GM23338 (cell line): ENCODE measurements at regions not wholly inside any gene's neighbourhood (a gene's known extent, or its start where the extent isn't known, plus 50 kb on each side); places are given as distances from the start of the nearest gene placed in this dataset.

Experiments
- CREB1 ChIP-seq: fragments of 250-450 bp; sonication (Bioruptor Pico); IDR thresholded peaks from 2 replicates; pipeline ENCODE4 v1.5.0; 2020; ENCODE audit warnings: low read depth, mild to moderate bottlenecking, moderate library complexity
- EZH2 ChIP-seq: fragments of 200-600 bp; sonication (generic); IDR thresholded peaks from one replicate; pipeline ENCODE4 v1.8.0; 2017; ENCODE audit warnings: antibody characterized with exemption, mild to moderate bottlenecking, low read depth; ENCODE audit not compliant: unreplicated experiment
- JUNB ChIP-seq: IDR thresholded peaks from one replicate; pipeline ENCODE4 v1.6.1; 2016; ENCODE audit warnings: antibody characterized with exemption; ENCODE audit not compliant: unreplicated experiment
- NANOG ChIP-seq: IDR thresholded peaks from 2 replicates; pipeline ENCODE4 v1.6.1; 2016; ENCODE audit warnings: antibody characterized with exemption, borderline replicate concordance
- TF ChIP-seq, protein P1 (sequence below), 2 experiments: fragments of 200-600 bp in 1 of 2; sonication (generic) in 1 of 2; conservative IDR thresholded peaks; 2 replicates each; pipeline versions ENCODE4 v1.5.1 to v1.6.1; 2016 to 2017; ENCODE audit warnings: antibody characterized with exemption in 2 of 2, low read depth in 2 of 2, mild to moderate bottlenecking in 2 of 2, moderate library complexity in 1 of 2
- TF ChIP-seq, protein P2 (sequence below): IDR thresholded peaks from one replicate; pipeline ENCODE4 v1.6.1; 2018; ENCODE audit warnings: antibody characterized with exemption; ENCODE audit not compliant: unreplicated experiment

DNA sequence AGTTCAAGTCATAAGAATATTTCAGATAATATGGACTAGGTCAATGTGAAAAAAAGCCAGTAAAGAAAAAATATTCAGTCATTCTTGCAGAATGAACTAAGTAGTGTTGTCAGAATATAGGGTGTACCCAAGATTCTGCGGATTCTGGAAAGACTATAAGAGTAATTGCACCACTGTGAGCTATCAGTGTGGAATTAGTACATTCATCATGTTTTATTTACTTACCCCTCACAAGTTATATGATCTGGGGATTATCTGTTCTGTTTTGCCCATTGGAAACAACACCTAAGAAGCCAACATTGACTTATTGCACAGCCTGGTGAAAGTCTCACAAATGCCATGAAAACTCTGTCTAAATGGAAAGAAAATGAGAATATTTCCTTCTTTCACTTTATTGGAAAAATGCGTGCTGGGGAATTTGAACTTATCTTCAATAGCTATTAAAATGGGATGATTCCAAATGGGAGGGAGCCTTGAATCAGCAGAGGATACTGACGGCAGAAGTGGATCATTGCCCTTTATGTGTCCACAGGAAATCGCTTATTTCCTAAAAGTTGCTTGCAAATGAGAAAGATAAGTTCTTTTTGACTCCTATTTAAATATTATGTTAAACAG lies 563.3 kb upstream of the POM121L12 start:
- TF ChIP-seq, protein P1, sequence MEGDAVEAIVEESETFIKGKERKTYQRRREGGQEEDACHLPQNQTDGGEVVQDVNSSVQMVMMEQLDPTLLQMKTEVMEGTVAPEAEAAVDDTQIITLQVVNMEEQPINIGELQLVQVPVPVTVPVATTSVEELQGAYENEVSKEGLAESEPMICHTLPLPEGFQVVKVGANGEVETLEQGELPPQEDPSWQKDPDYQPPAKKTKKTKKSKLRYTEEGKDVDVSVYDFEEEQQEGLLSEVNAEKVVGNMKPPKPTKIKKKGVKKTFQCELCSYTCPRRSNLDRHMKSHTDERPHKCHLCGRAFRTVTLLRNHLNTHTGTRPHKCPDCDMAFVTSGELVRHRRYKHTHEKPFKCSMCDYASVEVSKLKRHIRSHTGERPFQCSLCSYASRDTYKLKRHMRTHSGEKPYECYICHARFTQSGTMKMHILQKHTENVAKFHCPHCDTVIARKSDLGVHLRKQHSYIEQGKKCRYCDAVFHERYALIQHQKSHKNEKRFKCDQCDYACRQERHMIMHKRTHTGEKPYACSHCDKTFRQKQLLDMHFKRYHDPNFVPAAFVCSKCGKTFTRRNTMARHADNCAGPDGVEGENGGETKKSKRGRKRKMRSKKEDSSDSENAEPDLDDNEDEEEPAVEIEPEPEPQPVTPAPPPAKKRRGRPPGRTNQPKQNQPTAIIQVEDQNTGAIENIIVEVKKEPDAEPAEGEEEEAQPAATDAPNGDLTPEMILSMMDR (conservative IDR thresholded peaks at IDR 0.05; ENCODE audit: low read depth in 2 of 2), result no peak
- TF ChIP-seq, protein P2, sequence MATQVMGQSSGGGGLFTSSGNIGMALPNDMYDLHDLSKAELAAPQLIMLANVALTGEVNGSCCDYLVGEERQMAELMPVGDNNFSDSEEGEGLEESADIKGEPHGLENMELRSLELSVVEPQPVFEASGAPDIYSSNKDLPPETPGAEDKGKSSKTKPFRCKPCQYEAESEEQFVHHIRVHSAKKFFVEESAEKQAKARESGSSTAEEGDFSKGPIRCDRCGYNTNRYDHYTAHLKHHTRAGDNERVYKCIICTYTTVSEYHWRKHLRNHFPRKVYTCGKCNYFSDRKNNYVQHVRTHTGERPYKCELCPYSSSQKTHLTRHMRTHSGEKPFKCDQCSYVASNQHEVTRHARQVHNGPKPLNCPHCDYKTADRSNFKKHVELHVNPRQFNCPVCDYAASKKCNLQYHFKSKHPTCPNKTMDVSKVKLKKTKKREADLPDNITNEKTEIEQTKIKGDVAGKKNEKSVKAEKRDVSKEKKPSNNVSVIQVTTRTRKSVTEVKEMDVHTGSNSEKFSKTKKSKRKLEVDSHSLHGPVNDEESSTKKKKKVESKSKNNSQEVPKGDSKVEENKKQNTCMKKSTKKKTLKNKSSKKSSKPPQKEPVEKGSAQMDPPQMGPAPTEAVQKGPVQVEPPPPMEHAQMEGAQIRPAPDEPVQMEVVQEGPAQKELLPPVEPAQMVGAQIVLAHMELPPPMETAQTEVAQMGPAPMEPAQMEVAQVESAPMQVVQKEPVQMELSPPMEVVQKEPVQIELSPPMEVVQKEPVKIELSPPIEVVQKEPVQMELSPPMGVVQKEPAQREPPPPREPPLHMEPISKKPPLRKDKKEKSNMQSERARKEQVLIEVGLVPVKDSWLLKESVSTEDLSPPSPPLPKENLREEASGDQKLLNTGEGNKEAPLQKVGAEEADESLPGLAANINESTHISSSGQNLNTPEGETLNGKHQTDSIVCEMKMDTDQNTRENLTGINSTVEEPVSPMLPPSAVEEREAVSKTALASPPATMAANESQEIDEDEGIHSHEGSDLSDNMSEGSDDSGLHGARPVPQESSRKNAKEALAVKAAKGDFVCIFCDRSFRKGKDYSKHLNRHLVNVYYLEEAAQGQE, result no peak
- TF ChIP-seq EZH2, result no peak
- no peak for TF ChIP-seq JUNB
- TF ChIP-seq NANOG, result no peak
- TF ChIP-seq CREB1 (CRISPR knock-in tag), result no peak
